ENCODE measurements at regions not wholly inside any gene's neighbourhood (a gene's known extent, or its start where the extent isn't known, plus 50 kb on each side); places are given as distances from the start of the nearest gene placed in this dataset.

DNA sequence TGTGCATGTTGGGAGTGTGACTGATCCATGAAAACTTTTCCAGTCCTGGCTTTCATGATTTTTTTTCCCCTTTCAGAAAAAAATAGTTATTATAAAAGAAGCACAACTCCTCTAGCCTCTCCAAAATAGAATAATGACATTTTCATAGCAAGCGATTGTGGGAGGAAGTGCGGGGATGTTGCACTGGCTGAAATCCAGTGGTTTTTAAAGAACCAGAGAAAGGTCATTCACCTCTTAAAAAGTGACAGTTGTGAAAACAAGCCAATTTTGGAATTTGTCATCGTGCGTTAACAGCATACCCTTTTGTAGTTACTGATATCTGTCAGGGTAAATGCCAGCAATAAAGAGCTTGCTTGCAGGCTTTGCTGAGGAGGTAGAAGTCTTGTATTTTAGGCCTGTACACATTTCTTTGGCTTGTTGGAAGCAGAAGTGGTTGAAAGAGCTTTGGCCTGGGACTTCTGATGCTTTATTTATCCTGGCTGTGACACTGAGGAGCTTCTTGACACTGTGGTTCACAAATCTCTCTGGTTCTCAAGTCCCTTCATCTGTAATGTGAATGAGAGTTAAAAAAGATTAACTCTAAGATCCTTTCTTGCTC lies 545.9 kb downstream of the REEP3 start:
- Histone ChIP-seq H3K4me2 (ENCODE audit: low read length) (no peak overlapping the region), H3K4me1 (ENCODE audit: low read length) (no peaks in the 10 kb centered on the region), H3K79me2 (ENCODE audit: low read length) (no peaks in the 10 kb centered on the region), H3K36me3 (replicated peaks; ENCODE audit: low read depth, low read length) (no peaks in the 10 kb centered on the region), H3K9ac (ENCODE audit: low read length) (no peak overlapping the region), H3K9me3 (ENCODE audit: insufficient read depth, low read length) (no peaks in the 10 kb centered on the region), H3K4me3 (ENCODE audit: low read length) (no peak overlapping the region), H2AFZ (ENCODE audit: low read depth, low read length) (no peak overlapping the region), H3K27me3 (ENCODE audit: low read depth, low read length) (no peaks in the 10 kb centered on the region), H3K27ac (ENCODE audit: low read length) (no peak overlapping the region), H4K20me1 (ENCODE audit: insufficient read depth, low read length) (no peaks in the 10 kb centered on the region)
- no peak for TF ChIP-seq EZH2phosphoT487 (IDR thresholded peaks at IDR 0.05; ENCODE audit: low read depth)
- TF ChIP-seq, protein P1, sequence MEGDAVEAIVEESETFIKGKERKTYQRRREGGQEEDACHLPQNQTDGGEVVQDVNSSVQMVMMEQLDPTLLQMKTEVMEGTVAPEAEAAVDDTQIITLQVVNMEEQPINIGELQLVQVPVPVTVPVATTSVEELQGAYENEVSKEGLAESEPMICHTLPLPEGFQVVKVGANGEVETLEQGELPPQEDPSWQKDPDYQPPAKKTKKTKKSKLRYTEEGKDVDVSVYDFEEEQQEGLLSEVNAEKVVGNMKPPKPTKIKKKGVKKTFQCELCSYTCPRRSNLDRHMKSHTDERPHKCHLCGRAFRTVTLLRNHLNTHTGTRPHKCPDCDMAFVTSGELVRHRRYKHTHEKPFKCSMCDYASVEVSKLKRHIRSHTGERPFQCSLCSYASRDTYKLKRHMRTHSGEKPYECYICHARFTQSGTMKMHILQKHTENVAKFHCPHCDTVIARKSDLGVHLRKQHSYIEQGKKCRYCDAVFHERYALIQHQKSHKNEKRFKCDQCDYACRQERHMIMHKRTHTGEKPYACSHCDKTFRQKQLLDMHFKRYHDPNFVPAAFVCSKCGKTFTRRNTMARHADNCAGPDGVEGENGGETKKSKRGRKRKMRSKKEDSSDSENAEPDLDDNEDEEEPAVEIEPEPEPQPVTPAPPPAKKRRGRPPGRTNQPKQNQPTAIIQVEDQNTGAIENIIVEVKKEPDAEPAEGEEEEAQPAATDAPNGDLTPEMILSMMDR (IDR thresholded peaks at IDR 0.05; ENCODE audit: low read depth, low read length), result no peak

DNA sequence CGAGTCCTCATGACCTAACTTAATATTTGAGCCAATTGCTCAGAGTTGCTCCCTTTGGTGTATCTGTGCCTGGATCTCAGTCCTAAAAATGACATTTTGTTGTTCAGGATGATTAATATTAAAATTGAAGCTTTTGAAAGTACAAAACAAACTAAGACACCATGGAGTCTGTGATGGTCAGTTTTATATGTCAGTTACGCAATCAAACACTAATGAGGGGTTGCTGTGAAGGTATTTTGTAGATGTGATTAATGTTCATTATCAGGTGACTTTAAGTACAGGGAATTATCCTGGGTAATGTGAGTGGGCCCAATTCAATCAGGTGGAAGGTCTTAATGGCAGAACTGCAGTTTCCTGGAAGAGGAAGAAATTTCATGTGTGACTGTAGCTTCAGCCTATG lies 546.7 kb downstream of the REEP3 start:
- Histone ChIP-seq H3K36me3 (replicated peaks; ENCODE audit: low read depth, low read length) (no peaks in the 10 kb centered on the region), H3K4me1 (ENCODE audit: low read length) (no peaks in the 10 kb centered on the region), H4K20me1 (ENCODE audit: insufficient read depth, low read length) (no peaks in the 10 kb centered on the region), H3K27me3 (ENCODE audit: low read depth, low read length) (no peaks in the 10 kb centered on the region), H3K9me3 (ENCODE audit: insufficient read depth, low read length) (no peaks in the 10 kb centered on the region), H3K9ac (ENCODE audit: low read length) (no peak overlapping the region), H3K27ac (ENCODE audit: low read length) (no peak overlapping the region), H3K4me2 (ENCODE audit: low read length) (no peak overlapping the region), H2AFZ (ENCODE audit: low read depth, low read length) (no peak overlapping the region), H3K79me2 (ENCODE audit: low read length) (no peaks in the 10 kb centered on the region), H3K4me3 (ENCODE audit: low read length) (no peak overlapping the region)
- no peak for TF ChIP-seq EZH2phosphoT487 (IDR thresholded peaks at IDR 0.05; ENCODE audit: low read depth)
- TF ChIP-seq, protein P1 (IDR thresholded peaks at IDR 0.05; ENCODE audit: low read depth, low read length), result no peak

DNA sequence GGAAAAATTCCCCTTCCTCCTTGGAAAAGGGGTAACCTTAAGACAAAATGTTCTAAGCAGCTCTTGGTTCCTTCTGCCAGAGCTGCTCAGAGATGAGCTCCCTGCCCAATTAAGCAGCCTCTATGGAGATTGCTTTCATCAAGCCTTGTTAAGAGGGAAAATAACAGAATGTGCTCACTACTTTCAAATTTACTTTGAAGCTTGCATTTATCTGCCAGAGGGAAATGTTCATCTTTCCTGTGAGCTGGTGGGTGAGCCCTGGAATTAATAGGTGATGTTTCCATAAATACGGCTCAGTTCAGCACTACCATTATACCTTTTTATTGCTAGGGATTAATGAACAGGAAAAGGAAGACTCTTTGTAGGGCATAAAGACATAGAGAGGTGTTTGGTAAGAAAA lies 549.0 kb downstream of the REEP3 start:
- Histone ChIP-seq H3K36me3 (replicated peaks; ENCODE audit: low read depth, low read length) (no peaks in the 10 kb centered on the region), H3K27me3 (ENCODE audit: low read depth, low read length) (no peaks in the 10 kb centered on the region), H3K4me3 (ENCODE audit: low read length) (no peak overlapping the region), H2AFZ (ENCODE audit: low read depth, low read length) (no peak overlapping the region), H3K27ac (ENCODE audit: low read length) (no peak overlapping the region), H3K4me2 (ENCODE audit: low read length) (no peak overlapping the region), H3K9ac (ENCODE audit: low read length) (no peak overlapping the region), H3K79me2 (ENCODE audit: low read length) (no peaks in the 10 kb centered on the region), H3K9me3 (ENCODE audit: insufficient read depth, low read length) (no peaks in the 10 kb centered on the region), H3K4me1 (ENCODE audit: low read length) (no peaks in the 10 kb centered on the region), H4K20me1 (ENCODE audit: insufficient read depth, low read length) (no peaks in the 10 kb centered on the region)
- TF ChIP-seq, protein P1 (IDR thresholded peaks at IDR 0.05; ENCODE audit: low read depth, low read length), result no peak
- TF ChIP-seq EZH2phosphoT487 (IDR thresholded peaks at IDR 0.05; ENCODE audit: low read depth), result no peak

DNA sequence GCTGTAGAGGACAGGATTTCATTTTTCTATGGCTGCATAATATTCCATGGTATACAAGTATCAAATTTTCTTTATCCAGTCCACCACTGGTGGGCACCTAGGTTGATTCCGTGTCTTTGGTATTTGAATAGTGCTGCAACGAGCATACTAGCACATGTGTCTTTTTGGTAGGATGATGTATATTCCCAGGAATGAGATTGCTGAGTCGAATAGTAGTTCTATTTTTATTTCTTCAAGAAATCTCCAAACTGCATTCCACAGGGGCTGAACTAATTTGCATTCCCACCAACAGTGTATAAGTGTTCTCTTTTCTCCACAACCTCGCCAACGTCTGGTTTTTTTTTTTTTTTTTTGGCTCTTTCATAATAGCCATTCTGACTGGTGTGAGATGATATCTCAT lies 550.0 kb downstream of the REEP3 start:
- H3K79me2 ChIP-seq (ENCODE audit: low read length), result no peaks in the 10 kb centered on the region
- no peaks in the 10 kb centered on the region for H4K20me1 ChIP-seq (ENCODE audit: insufficient read depth, low read length)
- H2AFZ ChIP-seq (ENCODE audit: low read depth, low read length), result no peak overlapping the region
- H3K4me2 ChIP-seq (ENCODE audit: low read length), result no peak overlapping the region
- no peak overlapping the region for H3K4me3 ChIP-seq (ENCODE audit: low read length)
- H3K27ac ChIP-seq (ENCODE audit: low read length), result no peak overlapping the region
- TF ChIP-seq, protein P1 (IDR thresholded peaks at IDR 0.05; ENCODE audit: low read depth, low read length), result no peak
- TF ChIP-seq EZH2phosphoT487 (IDR thresholded peaks at IDR 0.05; ENCODE audit: low read depth), result no peak
- H3K4me1 ChIP-seq (ENCODE audit: low read length), result no peaks in the 10 kb centered on the region
- H3K27me3 ChIP-seq (ENCODE audit: low read depth, low read length), result no peaks in the 10 kb centered on the region
- H3K9ac ChIP-seq (ENCODE audit: low read length), result no peak overlapping the region
- H3K36me3 ChIP-seq (replicated peaks; ENCODE audit: low read depth, low read length), result no peaks in the 10 kb centered on the region
- no peaks in the 10 kb centered on the region for H3K9me3 ChIP-seq (ENCODE audit: insufficient read depth, low read length)
